ENCODE measurements at regions not wholly inside any gene's neighbourhood (a gene's known extent, or its start where the extent isn't known, plus 50 kb on each side); places are given as distances from the start of the nearest gene placed in this dataset.

- TF ChIP-seq CTCF (IDR thresholded peaks at IDR 0.05) (peak; percentile 90), POLR2AphosphoS5 (IDR thresholded peaks at IDR 0.05; ENCODE audit: low read depth, low read length) (no peak)
- TF ChIP-seq, protein P1, sequence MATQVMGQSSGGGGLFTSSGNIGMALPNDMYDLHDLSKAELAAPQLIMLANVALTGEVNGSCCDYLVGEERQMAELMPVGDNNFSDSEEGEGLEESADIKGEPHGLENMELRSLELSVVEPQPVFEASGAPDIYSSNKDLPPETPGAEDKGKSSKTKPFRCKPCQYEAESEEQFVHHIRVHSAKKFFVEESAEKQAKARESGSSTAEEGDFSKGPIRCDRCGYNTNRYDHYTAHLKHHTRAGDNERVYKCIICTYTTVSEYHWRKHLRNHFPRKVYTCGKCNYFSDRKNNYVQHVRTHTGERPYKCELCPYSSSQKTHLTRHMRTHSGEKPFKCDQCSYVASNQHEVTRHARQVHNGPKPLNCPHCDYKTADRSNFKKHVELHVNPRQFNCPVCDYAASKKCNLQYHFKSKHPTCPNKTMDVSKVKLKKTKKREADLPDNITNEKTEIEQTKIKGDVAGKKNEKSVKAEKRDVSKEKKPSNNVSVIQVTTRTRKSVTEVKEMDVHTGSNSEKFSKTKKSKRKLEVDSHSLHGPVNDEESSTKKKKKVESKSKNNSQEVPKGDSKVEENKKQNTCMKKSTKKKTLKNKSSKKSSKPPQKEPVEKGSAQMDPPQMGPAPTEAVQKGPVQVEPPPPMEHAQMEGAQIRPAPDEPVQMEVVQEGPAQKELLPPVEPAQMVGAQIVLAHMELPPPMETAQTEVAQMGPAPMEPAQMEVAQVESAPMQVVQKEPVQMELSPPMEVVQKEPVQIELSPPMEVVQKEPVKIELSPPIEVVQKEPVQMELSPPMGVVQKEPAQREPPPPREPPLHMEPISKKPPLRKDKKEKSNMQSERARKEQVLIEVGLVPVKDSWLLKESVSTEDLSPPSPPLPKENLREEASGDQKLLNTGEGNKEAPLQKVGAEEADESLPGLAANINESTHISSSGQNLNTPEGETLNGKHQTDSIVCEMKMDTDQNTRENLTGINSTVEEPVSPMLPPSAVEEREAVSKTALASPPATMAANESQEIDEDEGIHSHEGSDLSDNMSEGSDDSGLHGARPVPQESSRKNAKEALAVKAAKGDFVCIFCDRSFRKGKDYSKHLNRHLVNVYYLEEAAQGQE (IDR thresholded peaks at IDR 0.05; ENCODE audit: insufficient read depth in 1 of 2, low read depth in 2 of 2, low read length in 1 of 2) = no peak
Measured at GRCh38 chr2:43024515-43025011, 201.8 kb downstream of the ZFP36L2 start.

All from Panc1 (cell line).